ENCODE measurements at regions not wholly inside any gene's neighbourhood (a gene's known extent, or its start where the extent isn't known, plus 50 kb on each side); places are given as distances from the start of the nearest gene placed in this dataset.

DNA sequence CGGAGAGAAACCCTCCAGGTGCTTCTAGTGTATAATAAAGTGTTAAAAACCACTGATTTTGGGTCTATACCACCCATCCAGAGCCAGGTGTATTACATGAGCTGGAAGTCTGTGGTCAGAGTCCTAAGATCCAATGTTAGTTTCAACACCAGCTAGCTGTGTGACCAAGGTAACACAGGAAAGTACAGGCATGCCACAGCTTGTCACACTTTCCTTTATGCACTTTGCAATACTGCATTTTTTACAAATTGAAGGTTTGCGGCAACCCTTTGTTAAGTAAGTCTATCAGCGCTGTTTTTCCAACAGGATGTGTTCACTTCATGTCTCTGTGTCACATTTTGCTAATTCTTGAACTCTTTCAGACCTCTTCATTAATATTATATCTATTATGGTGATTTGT is 201.3 kb upstream of the PRICKLE2 start:
- no peak for TF ChIP-seq FOXM1 (IDR thresholded peaks at IDR 0.05; ENCODE audit: borderline replicate concordance)
- no peak for TF ChIP-seq ZNF384 (IDR thresholded peaks at IDR 0.05)
